IPS-NIHi7 (cell line): ENCODE measurements at regions not wholly inside any gene's neighbourhood (a gene's known extent, or its start where the extent isn't known, plus 50 kb on each side); places are given as distances from the start of the nearest gene placed in this dataset.

Source experiments
- DNase-seq: peaks from one replicate; pipeline ENCODE4 v3.0.0; 2012; ENCODE audit warnings: mixed read lengths; ENCODE audit errors: extremely low spot score

GRCh38 chr5:167770461-167770860 is 521.0 kb upstream of the WWC1 start:
- no peak for DNase-seq

GRCh38 chr5:167771571-167771970 is 519.9 kb upstream of the WWC1 start:
- DNase-seq, result no peak

GRCh38 chr5:167773668-167774301 is 517.7 kb upstream of the WWC1 start:
- DNase-seq, result no peak

GRCh38 chr5:167777746-167778145 is 513.7 kb upstream of the WWC1 start:
- DNase-seq, result no peak

GRCh38 chr5:167778228-167778627 is 513.2 kb upstream of the WWC1 start:
- DNase-seq, result no peak

- DNase-seq, result no peak
Measured at GRCh38 chr5:167779644-167780043, 511.8 kb upstream of the WWC1 start.

GRCh38 chr5:167780177-167780576 is 511.3 kb upstream of the WWC1 start:
- DNase-seq, result no peak

GRCh38 chr5:167783145-167783817 is 508.2 kb upstream of the WWC1 start:
- no peak for DNase-seq

GRCh38 chr5:167785106-167785505 is 506.3 kb upstream of the WWC1 start:
- DNase-seq, result no peak

- no peak for DNase-seq
Measured at GRCh38 chr5:167785901-167786300, 505.5 kb upstream of the WWC1 start.

- DNase-seq, result no peak
Measured at GRCh38 chr5:167786871-167787578, 504.4 kb upstream of the WWC1 start.

- DNase-seq, result no peak
Measured at GRCh38 chr5:167790045-167790444, 501.4 kb upstream of the WWC1 start.

GRCh38 chr5:167790462-167791260 is 500.8 kb upstream of the WWC1 start:
- no peak for DNase-seq

- DNase-seq, result peak; percentile 17
Measured at GRCh38 chr5:167792514-167792913, 498.9 kb upstream of the WWC1 start.

- no peak for DNase-seq
Measured at GRCh38 chr5:167793700-167794099, 497.7 kb upstream of the WWC1 start.

GRCh38 chr5:167794121-167794520 is 497.3 kb upstream of the WWC1 start:
- DNase-seq, result no peak

GRCh38 chr5:167796672-167797071 is 494.8 kb upstream of the WWC1 start:
- DNase-seq, result no peak

- no peak for DNase-seq
Measured at GRCh38 chr5:167797933-167798332, 493.5 kb upstream of the WWC1 start.

GRCh38 chr5:167798448-167798847 is 493.0 kb upstream of the WWC1 start:
- DNase-seq, result no peak

GRCh38 chr5:167800427-167800826 is 491.0 kb upstream of the WWC1 start:
- DNase-seq, result no peak

- DNase-seq, result no peak
Measured at GRCh38 chr5:167801999-167802398, 489.4 kb upstream of the WWC1 start.

GRCh38 chr5:167802755-167803431 is 488.6 kb upstream of the WWC1 start:
- peak; percentile 53 for DNase-seq
